ENCODE measurements at regions not wholly inside any gene's neighbourhood (a gene's known extent, or its start where the extent isn't known, plus 50 kb on each side); places are given as distances from the start of the nearest gene placed in this dataset.
A peak's percentile ranks its signal among the peaks of the same experiment; 100 is the strongest.

- no peaks in the 10 kb centered on the region for H4K20me1 ChIP-seq (ENCODE audit: insufficient read depth)
- H3K36me3 ChIP-seq (ENCODE audit: low read depth): 0 out of 2 replicates have a peak, but pooled peaks cover 4% of the 10 kb centered on the region
- no peak for DNase-seq
- H3K27me3 ChIP-seq (ENCODE audit: insufficient read depth, low read depth): no peaks in the 10 kb centered on the region
- peak overlapping the region; percentile 82 for H3K27ac ChIP-seq
- no TSS peak for BruUV-seq (replicated peaks)
- ChIA-PET POLR2A (ENCODE audit: unreplicated experiment) (no interaction called here), CTCF (no interaction called here)
- 0 out of 2 replicates have a peak overlapping the region, but pooled peaks have one; percentile 2 for H3K4me3 ChIP-seq
- no peak for TF ChIP-seq EZH2 (IDR thresholded peaks at IDR 0.05; ENCODE audit: low read depth)
- intact Hi-C loops (cut with micrococcal nuclease; ENCODE audit: unreplicated experiment): no loop called here
- peak overlapping the region; percentile 90; the same call in 1 of the 2 replicates for H3K4me2 ChIP-seq
- peaks cover 12% of the 10 kb centered on the region for H3K9me3 ChIP-seq (ENCODE audit: insufficient read depth, low read depth)
- peaks cover 71% of the 10 kb centered on the region for H3F3A ChIP-seq (ENCODE audit: insufficient read depth, low read depth)
- peaks cover 95% of the 10 kb centered on the region for H3K4me1 ChIP-seq (replicated peaks; ENCODE audit: insufficient read depth)
- H3K79me2 ChIP-seq (ENCODE audit: low read depth): no peaks in the 10 kb centered on the region
- no peaks in the 10 kb centered on the region for H3K9me2 ChIP-seq (ENCODE audit: insufficient read depth)
- H2AFZ ChIP-seq: no peak overlapping the region
These were observed 218.1 kb upstream of the HMGA2 start for GRCh38 chr12:65606008-65606766.

DNA sequence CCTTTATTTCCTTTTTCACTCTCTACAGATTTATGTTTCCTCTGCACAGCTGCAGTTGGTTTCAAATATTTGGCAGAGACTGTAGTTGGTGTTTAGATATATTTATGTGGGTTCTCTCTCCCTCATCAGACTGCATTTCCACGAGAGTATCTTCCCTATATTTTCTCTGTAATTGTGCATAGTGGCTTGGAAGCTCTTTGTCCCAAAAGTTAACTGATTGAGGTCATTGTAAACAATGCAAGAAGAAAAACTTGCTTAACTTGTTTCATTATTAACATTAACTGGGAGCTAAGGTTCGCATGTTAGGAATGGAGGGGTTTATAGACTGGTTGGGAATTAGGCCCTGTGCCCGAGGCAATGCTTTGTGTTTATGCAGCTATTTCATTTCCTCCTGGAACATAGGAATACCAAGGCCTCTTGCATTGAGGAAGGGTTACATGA lies 216.9 kb upstream of the HMGA2 start:
- intact Hi-C loops (cut with micrococcal nuclease; ENCODE audit: unreplicated experiment): no loop called here
- H3K4me2 ChIP-seq: peak overlapping the region; percentile 60
- H3K79me2 ChIP-seq (ENCODE audit: low read depth): no peaks in the 10 kb centered on the region
- H3F3A ChIP-seq (ENCODE audit: insufficient read depth, low read depth): peaks cover 59% of the 10 kb centered on the region
- no peaks in the 10 kb centered on the region for H3K27me3 ChIP-seq (ENCODE audit: insufficient read depth, low read depth)
- H3K4me1 ChIP-seq (replicated peaks; ENCODE audit: insufficient read depth): peaks cover 83% of the 10 kb centered on the region
- 0 out of 2 replicates have a peak, but pooled peaks cover 4% of the 10 kb centered on the region for H3K36me3 ChIP-seq (ENCODE audit: low read depth)
- TF ChIP-seq, protein P1, sequence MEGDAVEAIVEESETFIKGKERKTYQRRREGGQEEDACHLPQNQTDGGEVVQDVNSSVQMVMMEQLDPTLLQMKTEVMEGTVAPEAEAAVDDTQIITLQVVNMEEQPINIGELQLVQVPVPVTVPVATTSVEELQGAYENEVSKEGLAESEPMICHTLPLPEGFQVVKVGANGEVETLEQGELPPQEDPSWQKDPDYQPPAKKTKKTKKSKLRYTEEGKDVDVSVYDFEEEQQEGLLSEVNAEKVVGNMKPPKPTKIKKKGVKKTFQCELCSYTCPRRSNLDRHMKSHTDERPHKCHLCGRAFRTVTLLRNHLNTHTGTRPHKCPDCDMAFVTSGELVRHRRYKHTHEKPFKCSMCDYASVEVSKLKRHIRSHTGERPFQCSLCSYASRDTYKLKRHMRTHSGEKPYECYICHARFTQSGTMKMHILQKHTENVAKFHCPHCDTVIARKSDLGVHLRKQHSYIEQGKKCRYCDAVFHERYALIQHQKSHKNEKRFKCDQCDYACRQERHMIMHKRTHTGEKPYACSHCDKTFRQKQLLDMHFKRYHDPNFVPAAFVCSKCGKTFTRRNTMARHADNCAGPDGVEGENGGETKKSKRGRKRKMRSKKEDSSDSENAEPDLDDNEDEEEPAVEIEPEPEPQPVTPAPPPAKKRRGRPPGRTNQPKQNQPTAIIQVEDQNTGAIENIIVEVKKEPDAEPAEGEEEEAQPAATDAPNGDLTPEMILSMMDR (conservative IDR thresholded peaks at IDR 0.05): no peak
- TF ChIP-seq EZH2 (IDR thresholded peaks at IDR 0.05; ENCODE audit: low read depth): no peak
- H2AFZ ChIP-seq: no peak overlapping the region
- no peaks in the 10 kb centered on the region for H4K20me1 ChIP-seq (ENCODE audit: insufficient read depth)
- H3K4me3 ChIP-seq: peak overlapping the region; percentile 10; the same call in 1 of the 2 replicates
- ChIA-PET CTCF (interaction anchor here (0.9 kb wide), 1 partner anchor 51 kb away, joined by 5 read pairs; no protein-coding TSS in a partner anchor), POLR2A (ENCODE audit: unreplicated experiment) (no interaction called here)
- BruUV-seq (replicated peaks): no TSS peak
- peak; percentile 49 to 90 for DNase-seq
- peaks cover 12% of the 10 kb centered on the region for H3K9me3 ChIP-seq (ENCODE audit: insufficient read depth, low read depth)
- peak overlapping the region; percentile 68 for H3K27ac ChIP-seq
- H3K9me2 ChIP-seq (ENCODE audit: insufficient read depth): no peaks in the 10 kb centered on the region

DNA sequence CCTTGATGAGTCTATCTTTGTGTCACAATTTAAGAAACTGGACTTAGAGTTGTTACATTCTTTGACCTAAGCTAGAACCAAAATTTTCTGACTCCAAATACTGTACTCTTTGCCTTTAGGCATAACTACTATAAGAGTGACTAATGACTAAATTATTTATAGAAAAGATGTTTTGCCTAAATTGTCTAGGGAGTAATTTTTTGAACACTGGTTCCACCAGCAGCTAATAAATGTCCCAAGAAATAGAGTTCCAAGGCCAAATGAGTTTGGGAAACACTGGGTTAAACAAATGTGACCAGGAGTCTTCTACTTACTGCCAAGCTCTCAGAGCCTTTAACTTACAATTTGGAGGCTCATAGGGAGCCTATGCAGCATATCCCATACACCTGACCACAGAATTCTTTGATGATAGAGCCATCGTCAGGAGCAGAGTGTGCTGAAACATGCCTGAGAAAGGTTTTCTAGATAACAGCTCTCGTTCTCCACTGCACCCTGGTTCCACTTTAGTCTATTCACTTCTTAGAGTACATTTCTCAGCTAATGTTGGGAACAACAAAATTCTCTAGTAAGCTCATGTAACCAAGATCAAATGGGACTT lies 215.9 kb upstream of the HMGA2 start:
- no peak overlapping the region for H3K4me3 ChIP-seq

More for the DNA sequence above, 215.9 kb upstream of the HMGA2 start:
- Histone ChIP-seq H3K4me1 (replicated peaks; ENCODE audit: insufficient read depth) (peaks cover 74% of the 10 kb centered on the region), H2AFZ (no peak overlapping the region), H3K79me2 (ENCODE audit: low read depth) (no peaks in the 10 kb centered on the region), H3K27me3 (ENCODE audit: insufficient read depth, low read depth) (no peaks in the 10 kb centered on the region), H3K9me2 (ENCODE audit: insufficient read depth) (no peaks in the 10 kb centered on the region), H3K27ac (peak overlapping the region; percentile 68), H3K9me3 (ENCODE audit: insufficient read depth, low read depth) (peaks cover 12% of the 10 kb centered on the region), H3K4me2 (no peak overlapping the region), H3K36me3 (ENCODE audit: low read depth) (0 out of 2 replicates have a peak, but pooled peaks cover 7% of the 10 kb centered on the region), H4K20me1 (ENCODE audit: insufficient read depth) (no peaks in the 10 kb centered on the region), H3F3A (ENCODE audit: insufficient read depth, low read depth) (peaks cover 50% of the 10 kb centered on the region)
- peak in 1 of 2 experiments; percentile 46 for DNase-seq
- intact Hi-C loops (cut with micrococcal nuclease; ENCODE audit: unreplicated experiment): no loop called here
- POLR2A ChIA-PET (ENCODE audit: unreplicated experiment): no interaction called here
- CTCF ChIA-PET: interaction anchor here (0.5 to 0.6 kb wide), 2 partner anchors 26 to 52 kb away, joined by 3 to 9 read pairs; no protein-coding TSS in a partner anchor
- BruUV-seq (replicated peaks): no TSS peak
- TF ChIP-seq, protein P1 (conservative IDR thresholded peaks at IDR 0.05): no peak
- TF ChIP-seq EZH2 (IDR thresholded peaks at IDR 0.05; ENCODE audit: low read depth): no peak

Data from PC-9 (cell line).